HepG2 (cell line): ENCODE measurements at regions not wholly inside any gene's neighbourhood (a gene's known extent, or its start where the extent isn't known, plus 50 kb on each side); places are given as distances from the start of the nearest gene placed in this dataset.
A peak's percentile ranks its signal among the peaks of the same experiment; 100 is the strongest.

Experiments
- ADNP ChIP-seq: sonication (generic); formaldehyde crosslinking; IDR thresholded peaks from 2 replicates; pipeline ENCODE4 v1.4.0; 2020; ENCODE audit warnings: missing genetic modification reagents
- FOSL2 ChIP-seq: sonication (generic); formaldehyde crosslinking; IDR thresholded peaks from 2 replicates; pipeline ENCODE4 v1.4.0; 2020; ENCODE audit warnings: missing genetic modification reagents
- ISL2 ChIP-seq: sonication (generic); formaldehyde crosslinking; IDR thresholded peaks from 2 replicates; pipeline ENCODE4 v1.5.0; 2020; ENCODE audit warnings: missing genetic modification reagents
- MXD4 ChIP-seq: IDR thresholded peaks from 2 replicates; pipeline ENCODE4 v1.6.1; 2016; ENCODE audit warnings: mild to moderate bottlenecking, missing biosample characterization, missing genetic modification reagents
- PAXIP1 ChIP-seq: sonication (generic); formaldehyde crosslinking; conservative IDR thresholded peaks from 2 replicates; pipeline ENCODE4 v1.4.0; 2020; ENCODE audit warnings: mild to moderate bottlenecking, missing genetic modification reagents, moderate library complexity
- SSRP1 ChIP-seq: IDR thresholded peaks from 2 replicates; pipeline ENCODE4 v1.6.1; 2016; ENCODE audit warnings: control low read depth
- TFE3 ChIP-seq: IDR thresholded peaks from 2 replicates; pipeline ENCODE4 v1.6.1; 2016
- ZBTB7A ChIP-seq: sonication (generic); formaldehyde crosslinking; IDR thresholded peaks from 2 replicates; pipeline ENCODE4 v1.8.0; 2022; ENCODE audit warnings: mild to moderate bottlenecking, missing genetic modification reagents
- ZNF512 ChIP-seq: sonication (generic); formaldehyde crosslinking; IDR thresholded peaks from 2 replicates; pipeline ENCODE4 v1.4.0; 2020; ENCODE audit warnings: mild to moderate bottlenecking, missing genetic modification reagents
- ZNF678 ChIP-seq: sonication (generic); formaldehyde crosslinking; IDR thresholded peaks from 2 replicates; pipeline ENCODE4 v1.4.0; 2020; ENCODE audit warnings: mild to moderate bottlenecking, missing genetic modification reagents
- ZNF687 ChIP-seq: sonication (generic); formaldehyde crosslinking; IDR thresholded peaks from 2 replicates; pipeline ENCODE4 v1.5.1; 2020; ENCODE audit warnings: mild to moderate bottlenecking, missing genetic modification reagents, moderate library complexity
- ZNF780A ChIP-seq: sonication (generic); formaldehyde crosslinking; IDR thresholded peaks from 2 replicates; pipeline ENCODE4 v1.8.0; 2022; ENCODE audit warnings: mild to moderate bottlenecking, missing genetic modification reagents, moderate library complexity
- TF ChIP-seq, protein P1 (sequence below): sonication (generic); formaldehyde crosslinking; IDR thresholded peaks from 2 replicates; pipeline ENCODE4 v1.5.1; 2020; ENCODE audit warnings: missing genetic modification reagents, mild to moderate bottlenecking, borderline replicate concordance
- TF ChIP-seq, protein P2 (sequence below): sonication (generic); formaldehyde crosslinking; IDR thresholded peaks from 2 replicates; pipeline ENCODE4 v1.5.0; 2020; ENCODE audit warnings: missing genetic modification reagents

DNA sequence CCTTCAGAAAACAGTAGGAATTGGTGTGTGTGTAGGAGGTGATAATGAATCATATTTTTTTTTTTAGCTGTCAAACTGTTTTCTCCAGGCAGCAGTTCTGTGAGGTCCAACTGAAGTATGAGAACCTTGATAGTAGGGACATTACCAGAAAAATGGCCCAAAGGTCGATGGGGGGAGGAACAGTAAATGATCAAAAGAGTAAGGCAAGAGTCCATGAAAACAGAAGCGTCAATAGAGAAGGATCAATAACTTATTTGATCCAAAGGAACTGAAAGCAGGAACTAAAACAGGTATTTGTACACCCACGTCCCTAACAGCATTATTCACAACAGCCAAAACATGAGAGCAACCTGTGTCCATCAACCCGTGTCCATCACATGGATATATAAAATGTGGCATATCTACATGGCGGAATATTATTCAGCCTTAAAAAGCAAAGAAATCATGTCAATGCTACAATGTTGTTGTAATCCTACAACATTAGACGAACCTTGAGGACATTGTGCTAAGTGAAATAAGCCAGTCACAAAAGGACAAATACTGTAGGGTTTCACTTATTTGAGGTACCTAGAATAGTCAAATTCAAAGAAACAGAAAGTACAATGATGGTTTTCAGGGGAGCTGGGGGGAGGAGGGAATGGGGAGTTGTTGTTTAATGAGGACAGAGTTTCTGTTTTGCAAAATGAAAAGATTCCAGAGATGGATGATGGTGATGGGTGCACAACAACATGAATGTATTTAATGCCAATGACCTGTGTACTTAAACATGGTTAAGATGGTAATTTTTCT is 214.0 kb upstream of the KLF14 start (continued):
- TF ChIP-seq ZNF512 (no peak), PAXIP1 (CRISPR knock-in tag) (peak; percentile 94), FOSL2 (CRISPR knock-in tag) (peak; percentile 11; the same call in 1 of the 2 replicates), MXD4 (CRISPR knock-in tag) (no peak), ZNF687 (CRISPR knock-in tag) (no peak), ZBTB7A (CRISPR knock-in tag) (no peak; the same call in 1 of the 2 replicates), SSRP1 (CRISPR knock-in tag) (no peak), ZNF678 (CRISPR knock-in tag) (no peak), TFE3 (CRISPR knock-in tag) (no peak), ZNF780A (CRISPR knock-in tag) (no peak), ADNP (CRISPR knock-in tag) (no peak), ISL2 (peak; percentile 41; the same call in 1 of the 2 replicates)
- TF ChIP-seq, protein P1, sequence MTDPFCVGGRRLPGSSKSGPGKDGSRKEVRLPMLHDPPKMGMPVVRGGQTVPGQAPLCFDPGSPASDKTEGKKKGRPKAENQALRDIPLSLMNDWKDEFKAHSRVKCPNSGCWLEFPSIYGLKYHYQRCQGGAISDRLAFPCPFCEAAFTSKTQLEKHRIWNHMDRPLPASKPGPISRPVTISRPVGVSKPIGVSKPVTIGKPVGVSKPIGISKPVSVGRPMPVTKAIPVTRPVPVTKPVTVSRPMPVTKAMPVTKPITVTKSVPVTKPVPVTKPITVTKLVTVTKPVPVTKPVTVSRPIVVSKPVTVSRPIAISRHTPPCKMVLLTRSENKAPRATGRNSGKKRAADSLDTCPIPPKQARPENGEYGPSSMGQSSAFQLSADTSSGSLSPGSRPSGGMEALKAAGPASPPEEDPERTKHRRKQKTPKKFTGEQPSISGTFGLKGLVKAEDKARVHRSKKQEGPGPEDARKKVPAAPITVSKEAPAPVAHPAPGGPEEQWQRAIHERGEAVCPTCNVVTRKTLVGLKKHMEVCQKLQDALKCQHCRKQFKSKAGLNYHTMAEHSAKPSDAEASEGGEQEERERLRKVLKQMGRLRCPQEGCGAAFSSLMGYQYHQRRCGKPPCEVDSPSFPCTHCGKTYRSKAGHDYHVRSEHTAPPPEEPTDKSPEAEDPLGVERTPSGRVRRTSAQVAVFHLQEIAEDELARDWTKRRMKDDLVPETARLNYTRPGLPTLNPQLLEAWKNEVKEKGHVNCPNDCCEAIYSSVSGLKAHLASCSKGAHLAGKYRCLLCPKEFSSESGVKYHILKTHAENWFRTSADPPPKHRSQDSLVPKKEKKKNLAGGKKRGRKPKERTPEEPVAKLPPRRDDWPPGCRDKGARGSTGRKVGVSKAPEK (CRISPR knock-in tag), result no peak
- TF ChIP-seq, protein P2, sequence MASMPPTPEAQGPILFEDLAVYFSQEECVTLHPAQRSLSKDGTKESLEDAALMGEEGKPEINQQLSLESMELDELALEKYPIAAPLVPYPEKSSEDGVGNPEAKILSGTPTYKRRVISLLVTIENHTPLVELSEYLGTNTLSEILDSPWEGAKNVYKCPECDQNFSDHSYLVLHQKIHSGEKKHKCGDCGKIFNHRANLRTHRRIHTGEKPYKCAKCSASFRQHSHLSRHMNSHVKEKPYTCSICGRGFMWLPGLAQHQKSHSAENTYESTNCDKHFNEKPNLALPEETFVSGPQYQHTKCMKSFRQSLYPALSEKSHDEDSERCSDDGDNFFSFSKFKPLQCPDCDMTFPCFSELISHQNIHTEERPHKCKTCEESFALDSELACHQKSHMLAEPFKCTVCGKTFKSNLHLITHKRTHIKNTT, result no peak
